ENCODE measurements at regions not wholly inside any gene's neighbourhood (a gene's known extent, or its start where the extent isn't known, plus 50 kb on each side); places are given as distances from the start of the nearest gene placed in this dataset.
A peak's percentile ranks its signal among the peaks of the same experiment; 100 is the strongest.
"Not testable (repeated sequence)": the region's sequence is repeated elsewhere in the genome, so short reads cannot be mapped to it uniquely, and the experiment has no call there.

DNA sequence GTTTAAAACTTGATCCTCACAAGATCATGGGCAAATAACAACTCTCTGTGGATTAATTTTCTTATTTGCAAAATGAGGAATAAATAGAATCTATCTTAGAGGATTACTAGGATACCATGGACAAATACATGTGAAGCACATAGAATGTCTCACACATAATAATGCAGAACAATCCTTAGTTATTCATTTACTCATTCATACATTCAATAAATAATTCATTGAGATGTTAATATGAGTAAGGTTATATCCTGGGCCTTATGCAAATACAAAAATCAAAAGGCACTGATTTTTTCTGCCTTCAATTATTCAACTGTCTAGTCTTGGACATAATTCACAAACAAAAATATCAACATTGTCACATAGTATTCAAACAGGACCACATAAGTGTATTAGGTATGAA, 654.1 kb downstream of the MECOM start:
- H3K27ac Mint-ChIP-seq, result no peak overlapping the region
- no peak for DNase-seq (ENCODE audit: low spot score, unreplicated experiment)
- TF ChIP-seq, protein P1, sequence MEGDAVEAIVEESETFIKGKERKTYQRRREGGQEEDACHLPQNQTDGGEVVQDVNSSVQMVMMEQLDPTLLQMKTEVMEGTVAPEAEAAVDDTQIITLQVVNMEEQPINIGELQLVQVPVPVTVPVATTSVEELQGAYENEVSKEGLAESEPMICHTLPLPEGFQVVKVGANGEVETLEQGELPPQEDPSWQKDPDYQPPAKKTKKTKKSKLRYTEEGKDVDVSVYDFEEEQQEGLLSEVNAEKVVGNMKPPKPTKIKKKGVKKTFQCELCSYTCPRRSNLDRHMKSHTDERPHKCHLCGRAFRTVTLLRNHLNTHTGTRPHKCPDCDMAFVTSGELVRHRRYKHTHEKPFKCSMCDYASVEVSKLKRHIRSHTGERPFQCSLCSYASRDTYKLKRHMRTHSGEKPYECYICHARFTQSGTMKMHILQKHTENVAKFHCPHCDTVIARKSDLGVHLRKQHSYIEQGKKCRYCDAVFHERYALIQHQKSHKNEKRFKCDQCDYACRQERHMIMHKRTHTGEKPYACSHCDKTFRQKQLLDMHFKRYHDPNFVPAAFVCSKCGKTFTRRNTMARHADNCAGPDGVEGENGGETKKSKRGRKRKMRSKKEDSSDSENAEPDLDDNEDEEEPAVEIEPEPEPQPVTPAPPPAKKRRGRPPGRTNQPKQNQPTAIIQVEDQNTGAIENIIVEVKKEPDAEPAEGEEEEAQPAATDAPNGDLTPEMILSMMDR (IDR thresholded peaks at IDR 0.05; ENCODE audit: unreplicated experiment), result no peak
- H3K4me1 Mint-ChIP-seq (ENCODE audit: low read depth), result peaks cover 5% of the 10 kb centered on the region
- no peaks in the 10 kb centered on the region for H3K27me3 Mint-ChIP-seq
- H3K36me3 Mint-ChIP-seq (ENCODE audit: insufficient read depth), result no peaks in the 10 kb centered on the region
- H3K4me3 Mint-ChIP-seq (ENCODE audit: low read depth), result no peak overlapping the region
- peaks cover 5% of the 10 kb centered on the region for H3K9me3 Mint-ChIP-seq (ENCODE audit: low read depth)

DNA sequence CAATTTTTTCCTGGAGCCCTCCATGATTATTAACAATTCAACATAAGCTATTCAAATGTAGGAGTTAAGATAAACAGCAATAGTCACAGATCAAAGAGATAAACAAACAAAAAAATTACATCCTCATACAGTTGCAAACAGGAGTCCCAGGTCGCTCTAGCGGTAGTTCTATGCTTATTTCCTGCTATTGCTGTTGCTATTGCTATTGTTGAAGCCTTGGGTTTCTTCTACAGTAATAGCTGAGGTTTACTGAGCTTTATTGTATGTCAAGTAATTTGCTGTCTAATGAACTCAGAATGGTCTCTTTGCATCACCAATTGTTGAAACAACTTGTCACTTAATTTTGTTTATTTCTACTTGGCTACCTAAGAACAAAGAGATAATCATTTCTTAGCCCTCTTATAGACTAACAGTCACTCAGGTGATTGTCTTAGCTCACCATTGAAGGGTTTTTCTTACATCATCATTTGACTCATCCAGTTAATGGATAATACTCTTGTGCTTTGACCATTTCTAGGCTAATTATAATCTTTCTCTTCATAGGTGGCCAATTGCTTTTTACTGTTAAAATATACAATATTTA, 654.6 kb downstream of the MECOM start:
- H3K9me3 Mint-ChIP-seq (ENCODE audit: low read depth), result peaks cover 5% of the 10 kb centered on the region
- no peaks in the 10 kb centered on the region for H3K27me3 Mint-ChIP-seq
- H3K4me3 Mint-ChIP-seq (ENCODE audit: low read depth), result no peak overlapping the region
- peaks cover 5% of the 10 kb centered on the region for H3K4me1 Mint-ChIP-seq (ENCODE audit: low read depth)
- no peak overlapping the region for H3K27ac Mint-ChIP-seq
- TF ChIP-seq, protein P1 (IDR thresholded peaks at IDR 0.05; ENCODE audit: unreplicated experiment), result no peak
- H3K36me3 Mint-ChIP-seq (ENCODE audit: insufficient read depth), result no peaks in the 10 kb centered on the region
- no peak for DNase-seq (ENCODE audit: low spot score, unreplicated experiment)

DNA sequence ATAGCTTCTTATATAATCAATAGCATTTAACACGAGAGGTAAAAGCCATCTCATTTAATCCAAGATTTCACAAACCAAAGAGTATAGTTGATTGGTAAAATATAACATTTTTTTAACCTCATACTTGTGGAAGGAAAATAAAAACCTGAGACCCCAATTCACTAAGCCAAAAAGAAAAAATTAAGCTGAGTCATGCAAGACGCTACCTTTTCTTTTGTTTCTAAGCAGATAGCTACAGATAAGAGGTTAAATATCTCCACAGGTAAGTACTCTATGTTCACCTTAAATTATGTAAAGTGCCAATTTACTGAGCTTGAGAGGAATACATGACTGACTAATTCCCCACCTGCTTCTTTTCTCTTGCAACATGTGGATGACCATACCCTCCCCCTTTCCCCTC, 656.4 kb downstream of the MECOM start:
- H3K4me1 Mint-ChIP-seq (ENCODE audit: low read depth), result peaks cover 5% of the 10 kb centered on the region
- peaks cover 5% of the 10 kb centered on the region for H3K9me3 Mint-ChIP-seq (ENCODE audit: low read depth)
- TF ChIP-seq, protein P1 (IDR thresholded peaks at IDR 0.05; ENCODE audit: unreplicated experiment), result no peak
- no peak for DNase-seq (ENCODE audit: low spot score, unreplicated experiment)
- H3K27ac Mint-ChIP-seq, result no peak overlapping the region
- no peaks in the 10 kb centered on the region for H3K27me3 Mint-ChIP-seq
- no peak overlapping the region for H3K4me3 Mint-ChIP-seq (ENCODE audit: low read depth)
- no peaks in the 10 kb centered on the region for H3K36me3 Mint-ChIP-seq (ENCODE audit: insufficient read depth)

DNA sequence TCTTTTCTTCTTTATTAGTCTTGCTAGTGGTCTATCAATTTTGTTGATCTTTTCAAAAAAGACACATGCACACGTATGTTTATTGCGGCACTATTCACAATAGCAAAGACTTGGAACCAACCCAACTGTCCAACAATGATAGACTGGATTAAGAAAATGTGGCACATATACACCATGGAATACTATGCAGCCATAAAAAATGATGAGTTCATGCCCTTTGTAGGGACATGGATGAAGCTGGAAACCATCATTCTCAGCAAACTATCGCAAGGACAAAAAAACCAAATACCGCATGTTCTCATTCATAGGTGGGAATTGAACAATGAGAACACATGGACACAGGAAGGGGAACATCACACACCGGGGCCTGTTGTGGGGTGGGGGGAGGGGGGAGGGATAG, 657.1 kb downstream of the MECOM start:
- not testable (repeated sequence) for H3K9me3 Mint-ChIP-seq (ENCODE audit: low read depth); H3K36me3 Mint-ChIP-seq (ENCODE audit: insufficient read depth); DNase-seq (ENCODE audit: low spot score, unreplicated experiment); H3K4me3 Mint-ChIP-seq (ENCODE audit: low read depth); H3K27me3 Mint-ChIP-seq; H3K4me1 Mint-ChIP-seq (ENCODE audit: low read depth); H3K27ac Mint-ChIP-seq

DNA sequence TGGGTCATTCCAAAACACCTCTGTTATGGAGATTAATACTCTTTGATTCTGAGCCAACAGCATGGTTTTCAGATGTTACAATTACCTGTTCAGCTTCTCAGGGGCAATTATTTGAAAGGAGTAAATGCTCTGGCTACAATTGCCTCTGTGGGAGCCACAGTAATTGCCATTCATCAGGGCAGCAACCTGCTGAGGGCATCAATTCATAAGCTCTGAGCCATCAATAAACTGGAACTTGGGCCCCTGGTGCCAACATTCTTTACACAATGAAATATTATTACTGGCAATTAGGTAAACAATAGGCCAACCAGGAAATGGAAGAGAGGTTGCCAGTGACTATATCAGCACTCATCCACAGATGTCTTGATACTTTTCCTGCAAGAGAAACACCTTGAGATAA, 660.8 kb downstream of the MECOM start:
- TF ChIP-seq, protein P1 (IDR thresholded peaks at IDR 0.05; ENCODE audit: unreplicated experiment), result no peak
- Mint-ChIP-seq H3K27ac (peak overlapping the region; percentile 80), H3K4me1 (ENCODE audit: low read depth) (peaks cover 4% of the 10 kb centered on the region), H3K9me3 (ENCODE audit: low read depth) (no peaks in the 10 kb centered on the region), H3K36me3 (ENCODE audit: insufficient read depth) (no peaks in the 10 kb centered on the region), H3K27me3 (no peaks in the 10 kb centered on the region), H3K4me3 (ENCODE audit: low read depth) (no peak overlapping the region)
- no peak for DNase-seq (ENCODE audit: low spot score, unreplicated experiment)

DNA sequence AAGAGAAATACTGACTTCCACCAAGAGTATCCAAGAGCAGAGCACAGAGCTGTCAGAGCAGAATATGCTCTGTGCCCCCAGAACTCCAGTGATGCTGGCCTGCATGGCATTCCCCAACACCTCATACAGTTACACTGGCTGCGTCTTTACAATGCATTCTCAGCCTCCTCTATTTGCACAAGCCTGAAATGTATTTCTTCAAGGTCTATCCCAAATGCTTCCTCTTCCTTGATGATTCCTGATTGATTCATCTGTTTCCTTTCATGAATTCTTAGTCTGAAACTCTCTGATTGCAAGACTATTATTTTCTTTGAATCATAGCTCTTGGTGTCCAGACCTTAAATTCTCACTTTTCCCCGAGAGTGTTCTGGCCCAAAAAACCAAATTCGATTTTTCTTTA, 664.7 kb downstream of the MECOM start:
- TF ChIP-seq, protein P1 (IDR thresholded peaks at IDR 0.05; ENCODE audit: unreplicated experiment), result no peak
- no peak overlapping the region for H3K4me3 Mint-ChIP-seq (ENCODE audit: low read depth)
- no peak overlapping the region for H3K27ac Mint-ChIP-seq
- H3K27me3 Mint-ChIP-seq, result no peaks in the 10 kb centered on the region
- no peaks in the 10 kb centered on the region for H3K36me3 Mint-ChIP-seq (ENCODE audit: insufficient read depth)
- H3K4me1 Mint-ChIP-seq (ENCODE audit: low read depth), result peaks cover 8% of the 10 kb centered on the region
- H3K9me3 Mint-ChIP-seq (ENCODE audit: low read depth), result no peaks in the 10 kb centered on the region
- no peak for DNase-seq (ENCODE audit: low spot score, unreplicated experiment)

Data from progenitor cell of endocrine pancreas (in vitro differentiated cells).